ENCODE measurements at regions not wholly inside any gene's neighbourhood (a gene's known extent, or its start where the extent isn't known, plus 50 kb on each side); places are given as distances from the start of the nearest gene placed in this dataset.

DNA sequence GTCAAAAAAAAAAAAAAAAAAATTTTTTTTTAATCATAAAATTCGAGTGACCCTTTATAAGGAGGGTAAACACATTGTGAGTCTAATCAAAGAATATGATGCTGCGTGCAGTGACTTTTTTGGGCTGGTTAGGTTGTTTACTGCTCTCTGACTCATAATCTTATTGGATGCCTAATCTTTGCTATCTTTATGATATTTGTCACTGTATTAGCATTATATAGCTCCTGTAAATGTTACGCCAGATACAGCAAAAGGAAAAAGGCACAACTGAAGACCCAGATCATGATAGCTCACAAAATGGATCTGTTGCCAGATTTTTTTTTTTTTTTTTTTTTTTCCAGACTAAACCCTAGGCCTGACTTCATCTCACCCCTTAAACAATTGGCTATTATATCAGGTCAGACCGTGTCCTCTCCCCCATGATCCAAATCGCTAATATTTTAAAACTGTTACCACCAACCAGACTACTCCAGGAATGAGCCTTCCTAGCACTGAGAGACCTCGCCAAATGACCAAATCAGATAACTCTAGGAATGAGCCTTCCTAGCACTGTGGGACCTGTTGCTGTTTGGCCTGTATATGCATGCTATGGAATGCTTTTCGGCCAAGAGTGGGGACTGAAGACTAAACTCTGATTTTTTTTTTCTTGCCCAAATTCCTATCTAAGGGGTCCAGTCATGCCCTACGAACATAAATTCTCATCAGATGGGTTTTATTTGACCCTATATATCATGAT is 131.7 kb upstream of the MYO10 start:
- TF ChIP-seq, protein P1, sequence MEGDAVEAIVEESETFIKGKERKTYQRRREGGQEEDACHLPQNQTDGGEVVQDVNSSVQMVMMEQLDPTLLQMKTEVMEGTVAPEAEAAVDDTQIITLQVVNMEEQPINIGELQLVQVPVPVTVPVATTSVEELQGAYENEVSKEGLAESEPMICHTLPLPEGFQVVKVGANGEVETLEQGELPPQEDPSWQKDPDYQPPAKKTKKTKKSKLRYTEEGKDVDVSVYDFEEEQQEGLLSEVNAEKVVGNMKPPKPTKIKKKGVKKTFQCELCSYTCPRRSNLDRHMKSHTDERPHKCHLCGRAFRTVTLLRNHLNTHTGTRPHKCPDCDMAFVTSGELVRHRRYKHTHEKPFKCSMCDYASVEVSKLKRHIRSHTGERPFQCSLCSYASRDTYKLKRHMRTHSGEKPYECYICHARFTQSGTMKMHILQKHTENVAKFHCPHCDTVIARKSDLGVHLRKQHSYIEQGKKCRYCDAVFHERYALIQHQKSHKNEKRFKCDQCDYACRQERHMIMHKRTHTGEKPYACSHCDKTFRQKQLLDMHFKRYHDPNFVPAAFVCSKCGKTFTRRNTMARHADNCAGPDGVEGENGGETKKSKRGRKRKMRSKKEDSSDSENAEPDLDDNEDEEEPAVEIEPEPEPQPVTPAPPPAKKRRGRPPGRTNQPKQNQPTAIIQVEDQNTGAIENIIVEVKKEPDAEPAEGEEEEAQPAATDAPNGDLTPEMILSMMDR (conservative IDR thresholded peaks at IDR 0.05; ENCODE audit: low read length): no peak
- TF ChIP-seq EZH2phosphoT487 (IDR thresholded peaks at IDR 0.05; ENCODE audit: borderline replicate concordance, low read depth, low read length): no peak

Data from OCI-LY7 (cell line).